ENCODE measurements at regions not wholly inside any gene's neighbourhood (a gene's known extent, or its start where the extent isn't known, plus 50 kb on each side); places are given as distances from the start of the nearest gene placed in this dataset.

DNA sequence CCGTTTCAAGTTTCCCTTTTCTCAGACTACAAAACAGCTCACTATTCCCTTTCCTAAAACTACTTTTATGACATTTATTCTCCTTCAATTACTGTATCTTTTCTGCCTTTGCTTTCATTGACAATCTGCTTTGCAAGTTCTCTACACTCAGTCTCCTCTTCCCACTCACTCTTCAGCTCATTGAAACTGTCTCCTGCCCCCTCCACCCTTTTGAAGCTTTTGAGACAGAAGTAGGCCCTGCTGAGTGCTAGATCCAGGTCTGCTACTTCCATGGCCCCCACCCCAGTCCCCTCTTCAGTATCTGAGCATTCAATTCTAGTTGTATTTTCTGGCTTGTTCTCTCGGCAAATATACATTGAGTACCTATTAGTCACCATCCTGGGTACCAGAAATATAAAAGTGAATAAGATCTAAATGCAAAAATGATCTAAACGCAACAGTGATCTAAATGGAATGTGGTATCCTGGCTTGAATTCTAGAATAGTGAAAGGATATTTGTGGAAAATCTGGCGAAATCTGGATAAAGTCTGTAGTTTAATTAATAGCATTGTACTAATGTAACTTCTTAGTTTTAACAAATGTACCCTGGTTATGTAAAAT is 58.4 kb downstream of the OR2K2 start:
- TF ChIP-seq, protein P1, sequence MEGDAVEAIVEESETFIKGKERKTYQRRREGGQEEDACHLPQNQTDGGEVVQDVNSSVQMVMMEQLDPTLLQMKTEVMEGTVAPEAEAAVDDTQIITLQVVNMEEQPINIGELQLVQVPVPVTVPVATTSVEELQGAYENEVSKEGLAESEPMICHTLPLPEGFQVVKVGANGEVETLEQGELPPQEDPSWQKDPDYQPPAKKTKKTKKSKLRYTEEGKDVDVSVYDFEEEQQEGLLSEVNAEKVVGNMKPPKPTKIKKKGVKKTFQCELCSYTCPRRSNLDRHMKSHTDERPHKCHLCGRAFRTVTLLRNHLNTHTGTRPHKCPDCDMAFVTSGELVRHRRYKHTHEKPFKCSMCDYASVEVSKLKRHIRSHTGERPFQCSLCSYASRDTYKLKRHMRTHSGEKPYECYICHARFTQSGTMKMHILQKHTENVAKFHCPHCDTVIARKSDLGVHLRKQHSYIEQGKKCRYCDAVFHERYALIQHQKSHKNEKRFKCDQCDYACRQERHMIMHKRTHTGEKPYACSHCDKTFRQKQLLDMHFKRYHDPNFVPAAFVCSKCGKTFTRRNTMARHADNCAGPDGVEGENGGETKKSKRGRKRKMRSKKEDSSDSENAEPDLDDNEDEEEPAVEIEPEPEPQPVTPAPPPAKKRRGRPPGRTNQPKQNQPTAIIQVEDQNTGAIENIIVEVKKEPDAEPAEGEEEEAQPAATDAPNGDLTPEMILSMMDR (IDR thresholded peaks at IDR 0.05 in 2 of 3, conservative IDR thresholded peaks at IDR 0.05 in 1 of 3; ENCODE audit: control insufficient read depth in 2 of 3, extremely low read depth in 1 of 3, insufficient read depth in 1 of 3, low read depth in 3 of 3, low read length in 3 of 3) = no peak
- TF ChIP-seq CEBPB (IDR thresholded peaks at IDR 0.05; ENCODE audit: borderline replicate concordance in 1 of 2, low read depth in 2 of 2, low read length in 2 of 2) (no peak), CREM (IDR thresholded peaks at IDR 0.05; ENCODE audit: low read depth) (no peak)

Data from GM12878 (cell line).